ENCODE measurements at regions not wholly inside any gene's neighbourhood (a gene's known extent, or its start where the extent isn't known, plus 50 kb on each side); places are given as distances from the start of the nearest gene placed in this dataset.

DNA sequence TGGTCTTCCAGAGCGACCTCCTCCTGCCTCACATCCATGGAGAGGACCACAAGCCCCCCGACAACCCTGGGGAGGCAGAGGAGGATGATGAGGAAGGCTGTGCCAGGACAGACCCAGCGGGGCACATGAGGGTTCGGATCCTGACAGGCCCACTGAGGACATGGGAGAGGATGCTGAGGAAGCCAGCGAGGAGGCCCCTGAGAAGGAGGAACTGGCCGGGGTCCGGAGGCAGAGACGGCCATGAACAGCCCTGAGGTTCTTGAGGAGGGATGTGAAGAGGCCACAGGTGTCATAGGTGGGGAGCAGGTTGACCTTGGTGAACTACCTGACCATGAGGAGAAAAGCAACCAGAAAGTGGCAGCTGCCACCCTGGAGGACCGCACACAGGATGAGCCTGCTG lies 54.9 kb upstream of the WNT7A start:
- TF ChIP-seq GATA3 (IDR thresholded peaks at IDR 0.05; ENCODE audit: low read depth, low read length) (no peak), GATA2 (IDR thresholded peaks at IDR 0.05; ENCODE audit: low read depth, low read length) (no peak)

Data from SH-SY5Y (cell line).